PFSK-1 (cell line): ENCODE measurements at regions not wholly inside any gene's neighbourhood (a gene's known extent, or its start where the extent isn't known, plus 50 kb on each side); places are given as distances from the start of the nearest gene placed in this dataset.

Source experiments
- FOXP2 ChIP-seq: optimal IDR thresholded peaks from 2 replicates; pipeline ENCODE3; 2011; ENCODE audit warnings: borderline replicate concordance, control low read depth, inconsistent platforms; ENCODE audit not compliant: insufficient read depth; ENCODE audit errors: extremely low read length, extremely low read depth
- POLR2AphosphoS5 ChIP-seq: IDR thresholded peaks from 2 replicates; pipeline ENCODE4 v1.6.1; 2012; ENCODE audit warnings: low read depth, mild to moderate bottlenecking, control low read depth, low read length, moderate library complexity
- REST ChIP-seq, 2 experiments: IDR thresholded peaks; 2 replicates each; pipeline versions ENCODE4 v1.6.1 to v1.8.0; 2011 to 2012; ENCODE audit warnings: low read depth in 2 of 2, low read length in 2 of 2, control low read depth in 1 of 2, inconsistent platforms in 1 of 2, mild to moderate bottlenecking in 1 of 2, moderate library complexity in 1 of 2; ENCODE audit not compliant: insufficient read depth in 1 of 2
- SIN3A ChIP-seq: IDR thresholded peaks from 2 replicates; pipeline ENCODE4 v1.6.1; 2012; ENCODE audit warnings: mild to moderate bottlenecking, low read length, moderate library complexity, borderline replicate concordance; ENCODE audit not compliant: insufficient read depth
- TAF1 ChIP-seq: IDR thresholded peaks from 2 replicates; pipeline ENCODE4 v1.6.1; 2012; ENCODE audit warnings: low read length, control low read depth, borderline replicate concordance; ENCODE audit not compliant: insufficient read depth

- TF ChIP-seq SIN3A (no peak), FOXP2 (no peak), POLR2AphosphoS5 (no peak), REST (IDR thresholded peaks at IDR 0.05; ENCODE audit: insufficient read depth in 1 of 2, low read depth in 2 of 2, low read length in 2 of 2) (no peak)
These were observed 170.8 kb upstream of the CADM1 start for GRCh38 chr11:115674937-115675544.

- no peak for TF ChIP-seq FOXP2
- TF ChIP-seq TAF1: no peak
- TF ChIP-seq REST (IDR thresholded peaks at IDR 0.05; ENCODE audit: insufficient read depth in 1 of 2, low read depth in 2 of 2, low read length in 2 of 2): no peak
- no peak for TF ChIP-seq POLR2AphosphoS5
- no peak for TF ChIP-seq SIN3A
These were observed 170.1 kb upstream of the CADM1 start for GRCh38 chr11:115674176-115674936.

- TF ChIP-seq TAF1 (no peak), POLR2AphosphoS5 (no peak), REST (IDR thresholded peaks at IDR 0.05; ENCODE audit: insufficient read depth in 1 of 2, low read depth in 2 of 2, low read length in 2 of 2) (no peak), SIN3A (no peak), FOXP2 (no peak)
These were observed 169.5 kb upstream of the CADM1 start for GRCh38 chr11:115673720-115674119.

GRCh38 chr11:115672999-115673411, 168.8 kb upstream of the CADM1 start:
- TF ChIP-seq SIN3A (no peak), FOXP2 (no peak), TAF1 (no peak), REST (IDR thresholded peaks at IDR 0.05; ENCODE audit: insufficient read depth in 1 of 2, low read depth in 2 of 2, low read length in 2 of 2) (no peak), POLR2AphosphoS5 (no peak)
